ENCODE measurements at regions not wholly inside any gene's neighbourhood (a gene's known extent, or its start where the extent isn't known, plus 50 kb on each side); places are given as distances from the start of the nearest gene placed in this dataset.

DNA sequence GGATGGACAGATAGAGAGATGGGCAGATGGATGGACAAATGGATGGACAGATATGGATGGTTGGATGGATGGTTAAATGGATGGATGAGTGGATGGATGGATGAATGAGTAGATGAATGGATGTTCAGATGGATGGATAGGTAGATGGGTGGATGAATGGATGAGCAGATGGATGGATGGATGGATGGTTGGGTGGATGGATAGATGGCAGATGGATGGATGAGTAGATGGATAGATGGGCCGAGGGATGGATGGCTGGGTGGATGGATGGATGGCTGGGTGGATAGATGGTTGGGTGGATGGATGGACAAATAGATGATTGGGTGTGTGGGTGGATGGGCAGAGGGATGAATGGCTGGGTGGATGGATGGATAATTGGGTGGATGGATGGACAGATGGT is 98.9 kb upstream of the OTOS start:
- TF ChIP-seq, protein P1, sequence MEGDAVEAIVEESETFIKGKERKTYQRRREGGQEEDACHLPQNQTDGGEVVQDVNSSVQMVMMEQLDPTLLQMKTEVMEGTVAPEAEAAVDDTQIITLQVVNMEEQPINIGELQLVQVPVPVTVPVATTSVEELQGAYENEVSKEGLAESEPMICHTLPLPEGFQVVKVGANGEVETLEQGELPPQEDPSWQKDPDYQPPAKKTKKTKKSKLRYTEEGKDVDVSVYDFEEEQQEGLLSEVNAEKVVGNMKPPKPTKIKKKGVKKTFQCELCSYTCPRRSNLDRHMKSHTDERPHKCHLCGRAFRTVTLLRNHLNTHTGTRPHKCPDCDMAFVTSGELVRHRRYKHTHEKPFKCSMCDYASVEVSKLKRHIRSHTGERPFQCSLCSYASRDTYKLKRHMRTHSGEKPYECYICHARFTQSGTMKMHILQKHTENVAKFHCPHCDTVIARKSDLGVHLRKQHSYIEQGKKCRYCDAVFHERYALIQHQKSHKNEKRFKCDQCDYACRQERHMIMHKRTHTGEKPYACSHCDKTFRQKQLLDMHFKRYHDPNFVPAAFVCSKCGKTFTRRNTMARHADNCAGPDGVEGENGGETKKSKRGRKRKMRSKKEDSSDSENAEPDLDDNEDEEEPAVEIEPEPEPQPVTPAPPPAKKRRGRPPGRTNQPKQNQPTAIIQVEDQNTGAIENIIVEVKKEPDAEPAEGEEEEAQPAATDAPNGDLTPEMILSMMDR (conservative IDR thresholded peaks at IDR 0.05) = no peak
- no peak for TF ChIP-seq ZFX (IDR thresholded peaks at IDR 0.05)

All from C4-2B (cell line).